Retinal pigment epithelial cell (primary cell): ENCODE measurements at regions not wholly inside any gene's neighbourhood (a gene's known extent, or its start where the extent isn't known, plus 50 kb on each side); places are given as distances from the start of the nearest gene placed in this dataset.
A peak's percentile ranks its signal among the peaks of the same experiment; 100 is the strongest.

Source experiments
- DNase-seq: peaks from one replicate; pipeline ENCODE4 v3.0.0-alpha.2; 2010; ENCODE audit warnings: low read depth
- H3K4me3 ChIP-seq: 2 replicates; pipeline ENCODE4 v1.5.1; 2011; ENCODE audit warnings: mild to moderate bottlenecking, low read length, control low read depth, moderate library complexity
- CTCF ChIP-seq: conservative IDR thresholded peaks from 2 replicates; pipeline ENCODE4 v1.5.1; 2011; ENCODE audit warnings: low read depth, low read length, control low read depth, inconsistent platforms

GRCh38 chr13:86003029-86003428, 203.8 kb upstream of the SLITRK6 start:
- no peak for TF ChIP-seq CTCF
- no peak overlapping the region for H3K4me3 ChIP-seq

GRCh38 chr13:86000546-86000945, 201.3 kb upstream of the SLITRK6 start:
- TF ChIP-seq CTCF = no peak
- no peak for DNase-seq
- H3K4me3 ChIP-seq = no peak overlapping the region

More at GRCh38 chr13:86003029-86003428, 203.8 kb upstream of the SLITRK6 start:
- DNase-seq = peak; percentile 54

GRCh38 chr13:85997587-85997986, 198.4 kb upstream of the SLITRK6 start:
- no peak for TF ChIP-seq CTCF
- no peak overlapping the region for H3K4me3 ChIP-seq
- no peak for DNase-seq

- no peak for TF ChIP-seq CTCF
- H3K4me3 ChIP-seq = no peak overlapping the region
- DNase-seq = no peak
Measured at GRCh38 chr13:85995788-85996418, 196.7 kb upstream of the SLITRK6 start.

GRCh38 chr13:85993567-85993966, 194.3 kb upstream of the SLITRK6 start:
- DNase-seq = no peak
- no peak overlapping the region for H3K4me3 ChIP-seq
- TF ChIP-seq CTCF = no peak

- no peak for TF ChIP-seq CTCF
- DNase-seq = no peak
- no peak overlapping the region for H3K4me3 ChIP-seq
Measured at GRCh38 chr13:85990397-85990796, 191.2 kb upstream of the SLITRK6 start.

- DNase-seq = no peak
Measured at GRCh38 chr13:85985797-85986196, 186.6 kb upstream of the SLITRK6 start.

More at GRCh38 chr13:85985797-85986196, 186.6 kb upstream of the SLITRK6 start:
- H3K4me3 ChIP-seq = no peak overlapping the region
- no peak for TF ChIP-seq CTCF
